ENCODE measurements at regions not wholly inside any gene's neighbourhood (a gene's known extent, or its start where the extent isn't known, plus 50 kb on each side); places are given as distances from the start of the nearest gene placed in this dataset.
"Not testable (repeated sequence)": the region's sequence is repeated elsewhere in the genome, so short reads cannot be mapped to it uniquely, and the experiment has no call there.

GRCh38 chr9:102499468-102499867 lies 495.7 kb upstream of the CYLC2 start:
- Histone ChIP-seq H3K9me3 (ENCODE audit: insufficient read depth, low read depth, low read length) (no peaks in the 10 kb centered on the region), H3K9ac (ENCODE audit: low read depth, low read length, poor library complexity, severe bottlenecking) (no peak overlapping the region), H3K9me2 (replicated peaks; ENCODE audit: low read depth, low read length) (no peaks in the 10 kb centered on the region), H2AFZ (ENCODE audit: low read length) (no peak overlapping the region), H3K27me3 (ENCODE audit: insufficient read depth, low read length, poor library complexity, severe bottlenecking) (no peaks in the 10 kb centered on the region), H4K20me1 (ENCODE audit: insufficient read depth, low read length, poor library complexity, severe bottlenecking) (no peaks in the 10 kb centered on the region), H3K4me2 (ENCODE audit: low read depth, low read length, poor library complexity, severe bottlenecking) (no peak overlapping the region), H3K36me3 (ENCODE audit: insufficient read depth, low read length) (no peaks in the 10 kb centered on the region), H3K4me1 (ENCODE audit: insufficient read depth, low read length, poor library complexity, severe bottlenecking) (no peaks in the 10 kb centered on the region), H3F3A (ENCODE audit: low read depth) (no peaks in the 10 kb centered on the region), H3K79me2 (ENCODE audit: insufficient read depth, low read length) (no peaks in the 10 kb centered on the region), H3K4me3 (ENCODE audit: low read length, poor library complexity, severe bottlenecking) (no peak overlapping the region)
- TF ChIP-seq EZH2phosphoT487 (IDR thresholded peaks at IDR 0.05; ENCODE audit: borderline replicate concordance) (no peak), CTCF (conservative IDR thresholded peaks at IDR 0.05; ENCODE audit: low read length) (no peak)

- Histone ChIP-seq H3K4me3 (ENCODE audit: low read length, poor library complexity, severe bottlenecking) (no peak overlapping the region), H2AFZ (ENCODE audit: low read length) (no peak overlapping the region), H3K9ac (ENCODE audit: low read depth, low read length, poor library complexity, severe bottlenecking) (no peak overlapping the region), H3F3A (ENCODE audit: low read depth) (no peaks in the 10 kb centered on the region), H3K36me3 (ENCODE audit: insufficient read depth, low read length) (no peaks in the 10 kb centered on the region), H3K4me1 (ENCODE audit: insufficient read depth, low read length, poor library complexity, severe bottlenecking) (no peaks in the 10 kb centered on the region), H3K4me2 (ENCODE audit: low read depth, low read length, poor library complexity, severe bottlenecking) (no peak overlapping the region), H3K79me2 (ENCODE audit: insufficient read depth, low read length) (no peaks in the 10 kb centered on the region), H3K9me2 (replicated peaks; ENCODE audit: low read depth, low read length) (no peaks in the 10 kb centered on the region), H3K9me3 (ENCODE audit: insufficient read depth, low read depth, low read length) (no peaks in the 10 kb centered on the region), H3K27me3 (ENCODE audit: insufficient read depth, low read length, poor library complexity, severe bottlenecking) (no peaks in the 10 kb centered on the region), H4K20me1 (ENCODE audit: insufficient read depth, low read length, poor library complexity, severe bottlenecking) (no peaks in the 10 kb centered on the region)
- TF ChIP-seq CTCF (conservative IDR thresholded peaks at IDR 0.05; ENCODE audit: low read length) (no peak), EZH2phosphoT487 (IDR thresholded peaks at IDR 0.05; ENCODE audit: borderline replicate concordance) (no peak)
These were observed 497.4 kb upstream of the CYLC2 start for GRCh38 chr9:102497709-102498108.

GRCh38 chr9:102486976-102487375 lies 508.2 kb upstream of the CYLC2 start:
- H2AFZ ChIP-seq (ENCODE audit: low read length); H3K4me3 ChIP-seq (ENCODE audit: low read length, poor library complexity, severe bottlenecking); H3K27me3 ChIP-seq (ENCODE audit: insufficient read depth, low read length, poor library complexity, severe bottlenecking); H3K79me2 ChIP-seq (ENCODE audit: insufficient read depth, low read length); H3K4me2 ChIP-seq (ENCODE audit: low read depth, low read length, poor library complexity, severe bottlenecking); H3K9me2 ChIP-seq (replicated peaks; ENCODE audit: low read depth, low read length); H3K9me3 ChIP-seq (ENCODE audit: insufficient read depth, low read depth, low read length); H3K9ac ChIP-seq (ENCODE audit: low read depth, low read length, poor library complexity, severe bottlenecking); H4K20me1 ChIP-seq (ENCODE audit: insufficient read depth, low read length, poor library complexity, severe bottlenecking); H3F3A ChIP-seq (ENCODE audit: low read depth); H3K36me3 ChIP-seq (ENCODE audit: insufficient read depth, low read length); H3K4me1 ChIP-seq (ENCODE audit: insufficient read depth, low read length, poor library complexity, severe bottlenecking): not testable (repeated sequence)

- Histone ChIP-seq H3K4me3 (ENCODE audit: low read length, poor library complexity, severe bottlenecking) (no peak overlapping the region), H3F3A (ENCODE audit: low read depth) (no peaks in the 10 kb centered on the region), H3K9me2 (replicated peaks; ENCODE audit: low read depth, low read length) (no peaks in the 10 kb centered on the region), H3K4me1 (ENCODE audit: insufficient read depth, low read length, poor library complexity, severe bottlenecking) (no peaks in the 10 kb centered on the region), H3K27me3 (ENCODE audit: insufficient read depth, low read length, poor library complexity, severe bottlenecking) (no peaks in the 10 kb centered on the region), H3K9me3 (ENCODE audit: insufficient read depth, low read depth, low read length) (no peaks in the 10 kb centered on the region), H3K36me3 (ENCODE audit: insufficient read depth, low read length) (no peaks in the 10 kb centered on the region), H3K4me2 (ENCODE audit: low read depth, low read length, poor library complexity, severe bottlenecking) (no peak overlapping the region), H4K20me1 (ENCODE audit: insufficient read depth, low read length, poor library complexity, severe bottlenecking) (no peaks in the 10 kb centered on the region), H2AFZ (ENCODE audit: low read length) (no peak overlapping the region), H3K79me2 (ENCODE audit: insufficient read depth, low read length) (no peaks in the 10 kb centered on the region), H3K9ac (ENCODE audit: low read depth, low read length, poor library complexity, severe bottlenecking) (no peak overlapping the region)
- TF ChIP-seq EZH2phosphoT487 (IDR thresholded peaks at IDR 0.05; ENCODE audit: borderline replicate concordance): no peak
- TF ChIP-seq CTCF (conservative IDR thresholded peaks at IDR 0.05; ENCODE audit: low read length): no peak
These were observed 511.5 kb upstream of the CYLC2 start for GRCh38 chr9:102483651-102484050.
